GM21825 (cell line): ENCODE measurements at regions not wholly inside any gene's neighbourhood (a gene's known extent, or its start where the extent isn't known, plus 50 kb on each side); places are given as distances from the start of the nearest gene placed in this dataset.

ENCODE experiments used
- ATAC-seq: cut with Tn5 transposase; IDR thresholded peaks from one replicate; pipeline ENCODE4 v1.9.1; 2021; ENCODE audit warnings: mild to moderate bottlenecking, moderate library complexity; ENCODE audit not compliant: unreplicated experiment

DNA sequence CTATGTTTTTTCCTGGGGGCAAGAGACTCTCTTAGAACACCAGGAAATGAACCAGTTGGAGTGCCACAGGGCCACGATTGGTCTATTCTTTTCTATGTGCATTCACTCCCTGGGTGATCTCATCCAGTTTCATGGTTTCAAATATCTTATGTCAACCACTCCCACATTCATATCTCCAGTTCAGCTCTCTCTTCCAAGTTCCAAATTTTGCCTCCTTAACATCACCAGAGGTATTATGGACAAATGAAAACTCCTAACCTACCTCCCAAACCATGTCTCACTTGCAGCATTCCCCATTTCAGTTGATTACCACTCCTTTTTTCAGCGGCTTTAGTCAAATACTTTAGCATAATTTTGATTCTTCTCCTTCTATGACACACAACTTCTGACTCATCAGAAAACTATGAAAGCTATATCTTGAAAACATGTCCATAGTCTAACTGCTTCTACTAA lies 203.1 kb upstream of the SEMA6D start:
- no peak for ATAC-seq

DNA sequence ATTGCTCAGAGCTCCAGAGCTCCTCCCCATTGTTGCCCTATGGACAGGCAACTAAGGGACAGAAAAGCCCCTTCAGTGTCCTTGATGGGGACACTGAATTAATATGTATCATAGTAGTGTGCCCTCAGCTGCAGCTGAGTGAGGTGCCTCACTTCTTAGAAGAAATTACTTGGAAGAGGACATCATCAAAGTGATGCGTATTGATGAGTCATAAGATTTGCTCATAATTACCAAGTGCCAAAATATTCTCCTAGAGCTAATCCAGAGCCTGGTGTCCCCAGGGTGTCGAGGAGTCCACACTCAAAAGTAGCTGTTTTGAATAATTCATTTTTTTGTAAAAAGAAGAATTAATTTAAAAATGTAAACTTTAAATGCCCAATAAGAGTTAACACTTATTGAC lies 200.7 kb upstream of the SEMA6D start:
- no peak for ATAC-seq

DNA sequence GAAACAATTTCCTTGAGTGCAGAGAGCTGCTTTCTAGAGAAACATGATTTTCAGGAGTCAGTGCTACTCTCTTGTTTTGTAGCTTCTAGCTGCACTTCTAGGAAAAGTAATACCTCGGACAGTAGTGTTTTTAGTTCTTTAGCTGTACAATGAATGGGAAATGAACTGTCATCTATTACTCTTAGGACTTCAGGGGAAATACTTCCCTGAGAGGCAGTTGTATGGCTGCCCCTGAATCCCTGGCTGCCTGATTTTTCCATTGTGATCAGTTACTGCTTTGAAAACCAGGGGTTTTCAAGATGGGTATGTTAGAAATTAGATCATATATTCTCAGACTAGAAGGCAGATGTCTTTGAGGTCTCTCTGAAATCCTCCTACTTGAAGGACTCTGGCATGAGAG lies 200.3 kb upstream of the SEMA6D start:
- ATAC-seq: no peak

DNA sequence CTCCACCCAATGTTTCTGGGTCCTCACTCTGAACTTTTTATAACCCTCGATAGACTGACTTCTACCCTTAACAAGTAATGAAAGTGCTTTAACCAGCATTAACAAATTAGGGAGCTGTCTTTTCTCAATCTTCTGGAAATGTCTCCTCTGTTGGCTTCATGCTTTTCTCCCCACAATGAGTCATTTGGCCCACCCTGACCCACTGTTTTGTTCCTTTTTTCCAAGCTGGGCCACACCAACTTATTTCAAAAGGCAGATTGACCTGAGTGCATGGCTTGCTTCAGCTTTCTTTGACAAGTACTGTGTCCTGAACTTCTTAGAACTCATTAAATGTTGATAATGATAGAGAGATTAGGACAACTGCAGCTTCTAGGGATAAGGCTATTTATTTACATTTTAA lies 199.6 kb upstream of the SEMA6D start:
- ATAC-seq: no peak

DNA sequence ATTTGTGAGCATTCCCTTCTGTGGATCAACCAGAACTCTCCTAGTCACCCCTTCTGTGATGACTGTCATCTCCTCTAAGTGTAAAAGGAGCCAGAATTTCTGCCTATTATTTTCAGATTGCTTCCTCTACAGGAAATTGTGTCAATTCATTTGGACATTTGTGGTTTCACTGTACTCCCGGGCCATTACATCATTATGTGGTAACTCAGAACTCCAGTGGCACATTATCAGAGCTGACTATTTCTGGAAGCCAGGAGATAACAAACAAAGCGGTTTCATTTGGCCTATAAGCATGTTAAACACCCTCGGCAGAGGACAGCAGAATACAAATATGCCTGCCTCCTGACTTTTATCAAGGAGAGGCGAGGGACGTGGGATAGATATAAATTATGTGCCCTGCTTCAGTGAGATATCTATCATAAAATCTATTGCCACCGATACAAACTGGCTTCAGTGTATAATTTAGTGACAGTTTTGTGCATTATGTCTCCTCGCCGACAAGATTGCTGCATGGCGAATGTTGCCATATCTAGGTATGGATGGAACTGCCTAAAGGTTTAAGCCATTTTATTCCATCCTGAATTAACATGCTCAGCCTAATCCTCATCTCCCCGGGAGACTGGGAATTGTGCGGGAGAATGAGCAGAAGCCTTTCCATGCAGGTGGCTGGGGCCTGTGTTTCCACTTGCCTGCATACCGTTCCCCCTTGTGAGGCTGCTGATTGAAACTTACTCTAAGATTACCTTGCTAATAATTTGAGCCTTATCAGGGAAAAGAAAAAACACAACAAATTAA lies 193.4 kb upstream of the SEMA6D start:
- no peak for ATAC-seq

DNA sequence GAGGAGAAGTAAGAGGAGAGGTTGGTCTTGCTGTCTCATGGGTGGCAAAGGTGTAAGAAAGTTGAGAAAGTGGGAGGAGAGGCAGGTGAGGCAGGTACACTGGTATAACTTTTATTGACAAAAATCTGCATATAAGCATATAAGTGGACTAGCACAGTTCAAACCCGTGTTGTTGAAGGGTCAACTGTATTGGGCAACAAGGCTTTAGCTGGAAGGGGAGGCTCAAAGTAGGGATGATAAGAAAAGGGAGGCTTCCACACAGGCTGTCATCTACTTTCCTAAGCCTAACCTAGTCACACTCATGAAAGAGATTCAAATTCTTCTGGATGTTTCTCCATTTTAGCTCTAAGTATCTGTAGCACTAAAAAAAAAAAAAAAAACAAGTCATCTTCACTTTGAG lies 188.1 kb upstream of the SEMA6D start:
- no peak for ATAC-seq

DNA sequence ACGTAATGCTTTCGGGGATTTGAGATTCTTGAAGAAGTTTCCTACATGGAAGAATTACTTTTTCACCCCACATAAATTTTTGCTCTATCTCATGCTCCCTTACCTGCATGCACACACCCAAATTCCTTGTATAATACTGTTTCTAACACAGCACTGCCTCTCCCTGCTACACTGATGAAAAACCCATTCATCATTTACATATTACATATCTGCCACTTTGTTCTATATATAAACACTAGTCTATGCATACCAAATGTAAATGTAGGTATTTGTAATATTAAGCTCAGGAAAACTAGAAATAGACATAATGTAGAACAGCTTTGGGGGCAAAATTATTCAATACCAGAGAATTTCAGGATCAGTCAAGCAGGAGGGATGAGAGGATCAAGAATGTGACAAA lies 182.6 kb upstream of the SEMA6D start:
- no peak for ATAC-seq

DNA sequence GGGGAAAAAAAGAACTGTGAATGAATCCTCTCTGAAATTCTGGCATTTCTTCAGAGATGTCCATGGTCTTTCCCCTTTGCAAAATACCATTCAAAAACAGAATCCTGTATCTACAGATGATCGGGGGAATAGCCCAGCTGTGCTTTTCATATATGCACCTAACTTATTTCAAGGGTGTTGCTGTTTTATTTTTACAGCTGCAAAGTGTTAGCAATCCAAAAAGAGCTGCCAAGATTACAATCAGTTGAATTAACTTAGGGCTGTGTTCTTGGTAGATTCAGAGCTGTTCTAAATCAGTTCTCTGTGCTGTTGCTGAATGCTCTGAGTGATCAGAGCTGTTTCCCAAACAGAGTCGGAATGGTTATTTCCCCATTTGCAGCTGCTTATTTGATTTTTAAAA lies 175.7 kb upstream of the SEMA6D start:
- no peak for ATAC-seq

DNA sequence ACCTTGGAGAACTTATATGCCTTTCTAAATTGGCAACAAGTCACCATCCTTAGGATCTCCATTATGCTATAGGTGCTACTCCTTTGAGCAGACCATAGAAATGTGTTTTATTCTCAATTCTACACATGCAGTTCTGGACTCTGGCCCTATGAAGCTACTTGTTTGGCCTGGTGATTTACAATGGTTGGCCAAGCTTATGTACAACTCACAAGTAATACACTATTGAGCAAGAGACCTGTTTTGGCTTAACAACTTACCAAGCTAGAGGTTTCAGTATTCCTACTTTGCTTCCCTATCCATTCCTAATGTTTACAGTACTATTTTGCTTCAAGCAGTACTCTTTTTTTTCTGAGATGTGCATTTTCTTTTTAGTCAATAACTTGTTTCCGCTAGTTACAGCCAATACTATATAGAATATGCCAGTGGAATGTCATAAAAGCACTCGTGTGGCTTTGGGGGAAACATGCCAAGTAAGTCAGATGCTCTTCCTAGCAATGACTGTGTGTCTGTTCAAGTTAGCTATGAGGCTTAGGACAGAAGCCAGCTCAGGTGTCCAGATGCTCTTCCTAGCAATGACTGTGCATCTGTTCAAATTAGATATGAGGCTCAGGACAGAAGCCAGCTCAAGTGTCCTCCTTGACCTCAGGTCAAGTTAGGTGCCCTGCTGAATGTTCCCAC lies 174.9 kb upstream of the SEMA6D start:
- ATAC-seq: no peak

DNA sequence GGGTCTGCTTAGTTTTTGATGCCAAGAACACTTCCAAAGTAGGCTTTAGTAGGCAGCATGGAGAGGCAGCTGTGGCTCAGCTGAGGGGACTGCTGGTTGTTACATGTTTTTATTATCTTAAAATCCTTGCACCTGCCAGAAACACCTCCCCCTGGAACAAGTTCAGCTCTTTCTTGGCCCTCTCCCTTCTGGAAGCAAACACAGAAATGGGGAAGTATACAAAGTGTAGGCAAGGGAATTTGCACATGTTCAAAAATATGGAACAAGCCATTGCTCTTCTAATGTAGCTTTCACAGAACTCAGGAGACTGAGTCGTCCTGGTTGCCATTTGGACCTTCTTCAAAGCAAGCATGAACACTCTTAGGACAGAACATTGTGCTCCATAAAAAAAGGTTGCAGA lies 169.1 kb upstream of the SEMA6D start:
- ATAC-seq: no peak

DNA sequence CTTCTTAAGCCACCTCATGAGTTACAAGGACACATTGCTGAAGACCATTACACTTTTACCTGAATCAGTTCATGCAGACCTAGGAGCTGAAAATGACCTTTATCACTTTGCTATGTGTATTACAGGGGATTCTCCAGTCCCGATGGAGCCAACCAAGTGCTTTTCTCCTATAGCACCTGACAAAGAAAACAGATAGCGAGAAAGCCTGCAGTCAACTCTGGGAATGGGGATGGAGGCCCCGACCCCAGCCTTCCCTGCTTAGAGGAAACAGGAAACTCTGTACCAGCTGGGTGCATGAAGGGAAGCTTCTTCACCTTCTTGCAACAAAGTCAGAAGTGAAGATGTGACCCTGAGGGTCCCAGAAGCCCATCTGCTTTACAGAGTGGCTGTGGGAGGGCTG lies 168.3 kb upstream of the SEMA6D start:
- no peak for ATAC-seq

DNA sequence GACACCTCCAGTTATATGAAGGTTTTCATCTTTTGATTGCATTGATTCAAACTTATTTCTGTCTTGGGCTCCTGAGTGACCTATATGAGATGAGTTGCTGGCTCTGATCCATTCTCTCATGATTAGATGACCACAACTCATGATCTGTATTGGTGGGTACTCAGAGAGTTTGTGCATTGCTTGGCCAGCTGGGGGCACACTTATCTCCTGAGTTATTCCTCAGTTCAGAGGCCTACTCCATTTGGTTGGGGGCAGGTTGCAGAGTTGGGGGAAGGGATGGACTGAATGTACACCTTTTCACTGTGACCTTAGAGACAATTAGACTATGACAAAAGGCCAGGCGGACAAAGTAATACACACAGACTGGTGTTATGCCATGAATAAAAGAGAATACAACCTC lies 166.2 kb upstream of the SEMA6D start:
- no peak for ATAC-seq

DNA sequence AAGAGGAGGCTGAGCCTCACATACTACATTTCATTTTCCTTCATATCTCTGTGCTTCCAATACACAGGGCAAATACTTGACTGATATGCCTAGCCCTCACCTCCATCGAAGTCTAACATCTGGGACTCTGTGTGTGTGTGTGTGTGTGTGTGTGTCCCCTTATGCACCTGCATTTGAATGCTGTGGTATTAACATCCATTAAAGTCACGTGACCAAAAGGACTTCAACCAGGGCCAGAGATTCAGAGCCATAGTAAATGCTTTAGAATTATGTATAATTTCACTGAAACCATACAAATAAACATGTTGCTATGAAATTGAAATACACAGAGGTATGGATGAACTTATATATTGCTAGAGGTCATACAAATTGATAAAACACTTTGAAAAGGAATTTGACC lies 165.8 kb upstream of the SEMA6D start:
- no peak for ATAC-seq

DNA sequence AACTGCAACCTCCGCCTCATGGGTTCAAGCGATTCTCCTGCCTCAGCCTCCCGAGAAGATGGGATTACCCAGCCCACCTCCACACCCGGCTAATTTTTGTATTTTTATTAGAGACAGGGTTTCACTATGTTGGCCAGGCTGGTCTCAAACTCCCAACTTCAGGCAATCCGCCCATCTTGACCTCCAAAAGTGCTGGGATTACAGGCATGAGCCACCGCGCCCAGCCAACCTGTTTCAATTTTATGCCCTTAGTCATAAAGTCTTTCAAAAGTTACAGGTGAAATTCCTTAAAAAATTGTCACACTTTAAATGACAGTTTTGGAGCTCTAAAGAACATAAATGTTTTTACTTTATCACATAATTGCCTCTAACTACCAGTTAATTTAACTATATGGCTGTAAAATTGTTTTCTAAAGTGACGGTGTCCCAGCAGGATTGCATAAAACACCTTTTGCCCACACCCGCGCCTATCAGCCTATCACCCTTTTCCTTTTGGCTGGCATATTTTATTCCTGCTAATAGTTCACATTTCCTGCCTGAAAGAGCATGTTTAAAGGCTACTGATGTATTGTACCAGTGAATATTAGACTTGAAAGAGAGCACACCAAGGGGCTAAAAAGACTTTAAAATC lies 164.2 kb upstream of the SEMA6D start:
- ATAC-seq: no peak

DNA sequence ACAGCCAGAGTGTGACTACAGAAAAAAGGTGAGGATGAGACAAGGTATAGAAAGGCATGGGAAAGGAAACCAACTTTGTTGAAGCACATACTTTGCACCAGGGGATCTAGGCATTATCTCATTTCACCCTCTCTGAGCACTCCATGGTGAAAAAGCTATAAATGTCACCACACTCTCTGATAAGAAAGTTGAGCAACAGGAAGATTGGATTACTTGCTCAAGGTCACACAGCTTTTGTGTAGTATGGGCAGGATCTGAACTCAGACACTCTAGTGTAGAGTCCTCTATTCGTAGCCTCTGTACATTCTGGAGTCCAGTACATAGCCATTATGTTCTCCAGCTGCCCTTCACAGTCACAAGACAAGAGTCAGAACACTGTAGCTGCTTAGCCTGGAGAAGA lies 163.4 kb upstream of the SEMA6D start:
- no peak for ATAC-seq

DNA sequence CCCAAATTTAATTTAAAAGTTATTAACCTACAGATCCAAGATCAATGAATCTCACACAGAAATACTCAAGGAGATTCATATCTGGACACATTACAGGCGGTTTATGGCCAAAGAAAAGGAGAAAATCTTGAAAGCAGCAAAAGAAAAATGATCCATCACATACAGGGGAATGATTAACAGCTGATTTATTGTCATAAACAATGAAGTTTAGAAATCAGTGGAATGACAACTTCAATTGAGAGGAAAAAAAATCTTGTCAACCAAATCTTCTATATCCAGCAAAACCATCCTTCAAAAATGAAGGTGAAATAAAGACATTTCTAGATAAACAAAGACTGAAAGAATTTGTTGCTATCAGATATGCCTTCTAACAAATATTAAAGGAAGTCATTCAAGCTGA lies 156.2 kb upstream of the SEMA6D start:
- no peak for ATAC-seq

DNA sequence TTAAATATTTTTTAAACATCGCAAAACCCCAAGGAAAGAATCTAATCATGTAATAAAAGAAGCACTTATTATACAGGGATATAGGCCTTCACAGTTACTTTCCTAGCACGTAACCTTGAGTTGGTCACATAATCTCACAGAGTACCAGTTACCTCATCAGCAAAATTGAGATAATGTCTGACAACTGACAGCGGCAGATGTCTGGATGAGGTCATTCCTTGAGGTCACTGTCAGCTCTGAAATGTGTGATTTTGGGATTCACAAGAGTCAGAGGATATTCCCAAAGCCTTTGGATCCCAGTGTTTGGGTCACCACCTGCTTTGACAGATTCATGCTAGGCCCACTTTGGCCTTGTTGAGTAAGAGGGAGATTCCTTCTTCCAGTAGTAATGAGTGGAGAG lies 151.4 kb upstream of the SEMA6D start:
- ATAC-seq: no peak

DNA sequence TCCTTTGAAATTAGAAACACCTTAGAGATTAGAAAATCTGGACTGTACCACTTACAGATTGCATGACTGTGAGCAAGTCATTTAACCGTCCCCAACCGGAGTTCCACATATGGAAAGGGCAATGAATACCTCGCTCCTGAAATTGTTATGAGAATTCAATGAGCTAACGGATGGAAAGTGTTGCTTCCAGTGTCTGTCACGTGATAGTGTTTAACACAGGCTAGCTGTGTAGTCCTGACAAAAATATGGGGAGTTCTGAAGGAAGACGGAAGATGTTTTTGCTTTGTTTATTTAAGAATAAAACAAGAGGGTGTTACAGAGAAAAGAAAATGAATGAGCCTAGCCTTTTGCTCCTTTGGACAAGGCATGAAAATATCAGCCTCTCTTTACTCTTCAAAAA lies 150.7 kb upstream of the SEMA6D start:
- ATAC-seq: no peak

DNA sequence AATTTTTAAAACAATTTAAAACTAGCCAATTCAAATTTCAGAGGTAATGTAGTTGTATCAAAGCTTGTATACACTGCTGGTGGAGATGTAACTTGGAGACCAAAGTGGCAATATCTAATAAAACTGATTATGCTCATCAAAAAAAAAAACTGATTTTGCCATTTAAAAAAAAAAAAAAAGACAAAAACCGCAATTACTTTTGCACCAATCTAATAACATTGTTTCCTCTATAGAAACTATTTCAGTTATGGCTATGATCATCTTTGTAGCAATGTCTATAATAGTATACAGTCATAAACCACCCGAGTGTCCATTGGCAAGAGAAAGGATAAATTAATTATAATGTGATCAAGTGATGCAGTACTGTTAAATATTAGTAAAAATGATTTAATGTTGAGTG lies 149.3 kb upstream of the SEMA6D start:
- ATAC-seq: no peak

DNA sequence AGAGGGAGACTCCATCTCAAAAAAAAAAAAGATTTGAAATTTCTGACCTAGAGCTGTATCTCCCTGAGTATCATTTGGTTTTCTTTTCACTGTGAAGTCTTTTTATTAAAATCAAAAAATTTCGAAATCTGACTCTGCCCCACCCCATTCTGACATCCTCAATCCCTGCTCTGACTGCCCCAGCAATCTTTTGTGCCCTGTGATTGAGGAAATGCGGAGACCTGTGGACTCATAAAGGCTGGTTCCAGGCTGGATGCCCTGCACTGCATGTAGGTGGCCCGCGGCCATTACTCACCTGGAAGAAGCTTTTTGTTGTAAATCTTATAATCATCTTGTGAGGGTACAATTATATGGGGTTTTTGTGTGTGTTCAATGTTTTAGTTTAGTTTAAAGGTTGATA lies 147.3 kb upstream of the SEMA6D start:
- ATAC-seq: no peak

DNA sequence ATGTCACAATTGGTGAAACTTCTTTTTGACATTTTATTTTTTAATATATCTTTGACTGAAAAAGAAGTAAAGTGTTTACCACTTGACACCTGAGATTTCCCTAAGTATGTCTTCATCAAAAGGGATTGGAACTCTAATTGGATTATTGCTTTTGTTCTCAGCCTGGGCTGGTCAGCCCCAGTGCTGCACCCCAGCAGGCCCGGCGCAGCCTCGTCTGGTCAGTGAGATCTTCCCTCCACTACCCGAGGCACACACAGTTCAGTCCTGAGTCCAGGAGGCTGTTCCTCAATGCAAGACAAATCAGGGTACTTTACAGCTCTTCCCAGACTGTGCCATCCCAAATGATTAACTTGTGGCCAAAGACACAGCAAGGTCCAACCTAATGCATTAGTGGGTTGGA lies 146.9 kb upstream of the SEMA6D start:
- no peak for ATAC-seq
